DND-41 (cell line): ENCODE measurements at regions not wholly inside any gene's neighbourhood (a gene's known extent, or its start where the extent isn't known, plus 50 kb on each side); places are given as distances from the start of the nearest gene placed in this dataset.

Source experiments
- EZH2 ChIP-seq: IDR thresholded peaks from 3 replicates; pipeline ENCODE4 v1.6.1; 2012; ENCODE audit warnings: borderline replicate concordance, low read depth, mild to moderate bottlenecking, moderate library complexity, low read length, inconsistent platforms; ENCODE audit not compliant: severe bottlenecking
- TF ChIP-seq, protein P1 (sequence below): IDR thresholded peaks from 2 replicates; pipeline ENCODE4 v1.5.1; 2012; ENCODE audit warnings: borderline replicate concordance, low read length, moderate library complexity, mild to moderate bottlenecking; ENCODE audit not compliant: poor library complexity, severe bottlenecking; ENCODE audit errors: extremely low read depth

- TF ChIP-seq, protein P1, sequence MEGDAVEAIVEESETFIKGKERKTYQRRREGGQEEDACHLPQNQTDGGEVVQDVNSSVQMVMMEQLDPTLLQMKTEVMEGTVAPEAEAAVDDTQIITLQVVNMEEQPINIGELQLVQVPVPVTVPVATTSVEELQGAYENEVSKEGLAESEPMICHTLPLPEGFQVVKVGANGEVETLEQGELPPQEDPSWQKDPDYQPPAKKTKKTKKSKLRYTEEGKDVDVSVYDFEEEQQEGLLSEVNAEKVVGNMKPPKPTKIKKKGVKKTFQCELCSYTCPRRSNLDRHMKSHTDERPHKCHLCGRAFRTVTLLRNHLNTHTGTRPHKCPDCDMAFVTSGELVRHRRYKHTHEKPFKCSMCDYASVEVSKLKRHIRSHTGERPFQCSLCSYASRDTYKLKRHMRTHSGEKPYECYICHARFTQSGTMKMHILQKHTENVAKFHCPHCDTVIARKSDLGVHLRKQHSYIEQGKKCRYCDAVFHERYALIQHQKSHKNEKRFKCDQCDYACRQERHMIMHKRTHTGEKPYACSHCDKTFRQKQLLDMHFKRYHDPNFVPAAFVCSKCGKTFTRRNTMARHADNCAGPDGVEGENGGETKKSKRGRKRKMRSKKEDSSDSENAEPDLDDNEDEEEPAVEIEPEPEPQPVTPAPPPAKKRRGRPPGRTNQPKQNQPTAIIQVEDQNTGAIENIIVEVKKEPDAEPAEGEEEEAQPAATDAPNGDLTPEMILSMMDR, result no peak
- TF ChIP-seq EZH2, result no peak
Observed at GRCh38 chr14:94699831-94700230, 70.1 kb downstream of the GSC start.
